ENCODE measurements at regions not wholly inside any gene's neighbourhood (a gene's known extent, or its start where the extent isn't known, plus 50 kb on each side); places are given as distances from the start of the nearest gene placed in this dataset.

DNA sequence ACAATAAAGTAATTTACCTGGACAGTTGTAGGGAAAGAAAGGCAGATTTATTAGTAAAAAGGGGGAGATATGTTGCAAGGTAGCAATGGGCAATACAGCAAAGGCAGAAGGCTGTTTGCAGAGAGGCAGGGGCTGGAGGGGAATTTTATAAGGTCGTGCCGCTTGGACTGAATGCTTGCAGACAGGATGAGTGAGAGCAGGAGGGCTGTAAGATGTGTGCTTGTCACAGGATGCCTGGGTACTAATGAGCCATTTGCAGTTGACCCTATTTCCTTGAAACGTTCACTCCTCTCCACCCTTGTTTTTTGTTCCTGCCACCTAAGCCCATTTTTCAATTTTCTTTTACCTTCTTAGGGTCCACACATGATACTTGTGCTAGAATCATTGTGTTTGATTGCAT lies 214.7 kb downstream of the TRAM1L1 start:
- DNase-seq: no peak

DNA sequence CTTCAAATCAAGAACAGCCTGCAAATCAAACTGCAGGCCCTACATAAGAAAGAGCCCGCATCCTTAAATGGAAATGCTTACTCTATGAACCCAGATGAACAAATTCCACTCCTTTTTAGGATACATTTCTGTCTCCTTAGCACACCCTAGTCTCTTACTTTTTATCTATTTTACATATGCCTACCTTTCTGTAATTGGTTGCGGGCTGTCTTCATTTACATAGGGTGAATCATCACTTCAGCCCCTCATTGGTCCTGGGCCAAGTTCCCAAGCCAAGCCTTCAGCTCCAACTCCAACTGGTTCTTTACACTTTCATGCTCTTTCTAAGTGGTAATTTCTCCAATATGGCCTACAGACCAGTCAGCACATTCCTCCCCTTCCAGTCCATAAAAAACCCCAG lies 219.3 kb downstream of the TRAM1L1 start:
- DNase-seq: no peak

GRCh38 chr4:116862592-116862991 lies 222.8 kb downstream of the TRAM1L1 start:
- no peak for DNase-seq

- DNase-seq: no peak
Measured at GRCh38 chr4:116860891-116861290, 224.5 kb downstream of the TRAM1L1 start.

DNA sequence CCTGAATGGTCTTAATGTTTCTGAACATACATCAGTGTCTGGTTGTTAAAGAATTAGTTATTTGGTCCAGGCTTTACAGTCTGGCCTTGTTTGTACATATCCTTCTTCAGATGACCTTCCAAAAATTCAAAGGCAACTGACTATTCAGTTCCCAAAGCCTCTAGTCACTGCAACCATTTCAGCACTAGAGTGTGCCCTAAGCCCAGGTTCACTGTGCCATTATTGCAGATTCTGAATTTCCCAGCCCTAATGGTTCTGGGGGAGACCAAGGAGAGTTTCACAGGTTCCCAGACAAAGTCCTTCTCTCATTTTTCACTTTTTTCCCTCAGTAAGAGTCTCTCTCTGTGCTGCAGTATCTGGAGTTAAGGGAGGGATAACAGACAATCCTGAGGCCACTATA lies 235.8 kb downstream of the TRAM1L1 start:
- DNase-seq: no peak

- DNase-seq: no peak
Measured at GRCh38 chr4:116847616-116848015, 237.8 kb downstream of the TRAM1L1 start.

- DNase-seq: no peak
Measured at GRCh38 chr4:116839826-116840225, 245.6 kb downstream of the TRAM1L1 start.

- DNase-seq: no peak
Measured at GRCh38 chr4:116838609-116839008, 246.8 kb downstream of the TRAM1L1 start.

DNA sequence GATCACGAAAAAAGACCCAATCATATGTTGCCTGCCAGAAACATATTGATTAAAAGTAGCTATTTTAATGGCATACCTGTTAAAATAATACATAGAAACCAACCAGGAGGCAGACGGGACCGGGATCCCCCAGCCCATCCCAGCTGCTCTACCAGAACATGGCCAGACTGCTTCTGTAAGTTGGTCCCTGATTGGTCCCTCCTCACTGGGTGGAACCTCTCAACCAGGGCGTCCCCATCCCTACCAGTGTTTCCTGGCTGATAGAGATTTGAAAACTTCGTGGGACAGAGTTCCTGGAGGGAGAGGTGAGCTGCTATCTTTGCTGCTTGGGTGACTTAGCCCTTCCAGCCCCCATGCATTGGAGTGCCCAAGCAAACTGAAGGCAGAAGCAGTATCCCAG lies 256.2 kb downstream of the TRAM1L1 start:
- no peak for DNase-seq

DNA sequence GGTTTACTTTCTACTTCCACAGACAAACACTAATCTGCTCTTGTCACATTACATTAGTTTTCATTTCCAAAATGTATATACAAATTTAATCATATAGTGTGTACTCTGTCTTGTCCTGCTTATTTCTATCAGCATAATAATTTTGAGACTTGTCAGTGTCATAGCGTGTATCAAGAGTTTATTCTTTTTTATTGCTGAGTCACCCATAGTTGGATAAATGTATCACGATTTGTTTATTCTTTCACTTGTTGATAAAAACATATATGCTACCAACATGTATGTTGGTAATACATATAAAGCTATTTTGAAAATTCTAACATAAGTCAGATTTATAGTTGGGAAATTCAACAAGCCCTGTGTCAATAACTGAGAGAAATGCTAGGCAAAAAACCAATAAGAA lies 261.2 kb downstream of the TRAM1L1 start:
- DNase-seq: no peak

GRCh38 chr4:116811730-116812129 lies 273.6 kb downstream of the TRAM1L1 start:
- no peak for DNase-seq

GRCh38 chr4:116796022-116796421 lies 289.4 kb downstream of the TRAM1L1 start:
- DNase-seq: no peak

DNA sequence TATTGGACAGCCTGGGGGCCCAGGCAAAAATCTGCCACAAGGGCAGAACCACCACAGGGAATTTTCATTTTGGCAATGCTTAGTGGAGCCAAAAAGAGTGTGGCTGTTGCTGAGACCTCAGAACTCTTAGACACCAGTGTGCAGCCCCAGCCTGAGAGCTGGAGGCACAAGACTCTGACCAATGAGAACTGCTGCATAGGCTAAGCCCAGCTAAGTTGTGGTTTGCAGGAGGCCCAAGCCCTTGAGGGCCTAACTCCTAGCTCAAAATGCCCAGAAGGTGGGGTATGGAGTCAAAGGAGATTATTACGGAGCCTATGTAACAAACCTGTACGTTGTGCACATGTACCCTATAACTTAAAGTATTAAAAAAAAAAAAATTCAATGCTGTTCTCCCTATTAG lies 296.7 kb downstream of the TRAM1L1 start:
- DNase-seq: no peak

DNA sequence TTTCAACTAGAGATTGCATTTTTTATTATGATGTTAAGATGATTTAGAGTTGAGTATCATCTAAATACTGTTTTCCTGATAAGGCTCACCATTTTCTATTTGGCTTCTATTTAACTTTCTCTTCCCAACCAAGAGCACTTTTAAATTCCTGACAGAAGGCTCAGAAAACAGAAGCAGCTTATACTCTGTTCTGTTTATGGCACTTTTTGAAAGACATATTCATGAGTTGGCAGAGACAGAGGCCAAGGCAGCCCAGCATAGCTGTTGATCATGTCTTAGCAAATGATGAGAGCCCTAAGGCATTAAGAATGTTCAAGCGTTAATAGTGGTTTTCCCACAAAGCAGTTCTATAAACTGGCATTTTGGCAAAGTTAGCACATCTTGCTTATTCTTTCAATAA lies 330.3 kb downstream of the TRAM1L1 start:
- DNase-seq: no peak

GRCh38 chr4:116752027-116752426 lies 333.3 kb downstream of the TRAM1L1 start:
- no peak for DNase-seq

GRCh38 chr4:116736756-116737155 lies 348.6 kb downstream of the TRAM1L1 start:
- no peak for DNase-seq

GRCh38 chr4:116734178-116734577 lies 351.2 kb downstream of the TRAM1L1 start:
- DNase-seq: no peak

- no peak for DNase-seq
Measured at GRCh38 chr4:116733370-116733769, 352.0 kb downstream of the TRAM1L1 start.

DNA sequence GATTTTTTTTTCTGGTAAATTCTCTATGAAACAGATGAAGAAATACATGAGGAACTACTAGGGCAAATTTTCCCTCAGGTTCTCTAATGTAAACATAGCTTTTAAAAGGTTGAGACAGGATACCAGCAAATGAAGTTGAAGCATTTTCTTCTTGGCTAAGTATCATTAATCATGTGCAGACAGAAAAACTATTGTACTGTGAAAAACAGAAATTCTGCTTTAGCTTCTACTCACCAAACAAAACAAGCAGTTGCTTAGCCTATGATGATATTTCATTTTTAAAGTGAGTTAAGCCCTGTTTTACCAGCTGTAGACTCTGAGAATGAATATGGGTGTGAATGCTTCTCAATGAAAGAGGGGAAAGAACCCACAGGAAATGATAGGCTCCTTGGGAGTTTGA lies 358.9 kb downstream of the TRAM1L1 start:
- no peak for DNase-seq

GRCh38 chr4:116724249-116724648 lies 361.1 kb downstream of the TRAM1L1 start:
- DNase-seq: no peak

- no peak for DNase-seq
Measured at GRCh38 chr4:116705466-116705865, 379.9 kb downstream of the TRAM1L1 start.

- no peak for DNase-seq
Measured at GRCh38 chr4:116702949-116703348, 382.4 kb downstream of the TRAM1L1 start.

GRCh38 chr4:116688536-116688935 lies 396.8 kb downstream of the TRAM1L1 start:
- DNase-seq: no peak

- DNase-seq: no peak
Measured at GRCh38 chr4:116668190-116668589, 417.2 kb downstream of the TRAM1L1 start.

- no peak for DNase-seq
Measured at GRCh38 chr4:116665716-116666115, 419.7 kb downstream of the TRAM1L1 start.

GRCh38 chr4:116664198-116664597 lies 421.2 kb downstream of the TRAM1L1 start:
- DNase-seq: no peak

All from NCI-H2081 (cell line).